Neural crest cell (in vitro differentiated cells): ENCODE measurements at regions not wholly inside any gene's neighbourhood (a gene's known extent, or its start where the extent isn't known, plus 50 kb on each side); places are given as distances from the start of the nearest gene placed in this dataset.

Experiments
- DNase-seq: peaks from one replicate; pipeline ENCODE4 v3.0.0; 2021; ENCODE audit warnings: low read depth, mixed read lengths, low spot score
- H3K27ac Mint-ChIP-seq: one replicate; pipeline ENCODE4 v1.8.0; 2021; ENCODE audit warnings: mild to moderate bottlenecking, mixed read lengths; ENCODE audit not compliant: unreplicated experiment
- H3K27me3 Mint-ChIP-seq: 2 replicates; pipeline ENCODE4 v1.8.0; 2021; ENCODE audit warnings: low read depth, mild to moderate bottlenecking, mixed read lengths
- H3K36me3 Mint-ChIP-seq: 2 replicates; pipeline ENCODE4 v1.8.0; 2021; ENCODE audit warnings: low read depth, mild to moderate bottlenecking, mixed read lengths
- H3K4me1 Mint-ChIP-seq: 2 replicates; pipeline ENCODE4 v1.8.0; 2021; ENCODE audit warnings: mixed read lengths
- H3K4me3 Mint-ChIP-seq: one replicate; pipeline ENCODE4 v1.8.0; 2021; ENCODE audit warnings: mild to moderate bottlenecking, mixed read lengths
- H3K9me3 Mint-ChIP-seq: 2 replicates; pipeline ENCODE4 v1.8.0; 2021; ENCODE audit warnings: mixed read lengths
- CTCF ChIP-seq: fragments of 200-600 bp; sonication (generic); conservative IDR thresholded peaks from 2 replicates; pipeline ENCODE4 v1.5.0; 2021; ENCODE audit warnings: antibody characterized with exemption, mild to moderate bottlenecking

DNA sequence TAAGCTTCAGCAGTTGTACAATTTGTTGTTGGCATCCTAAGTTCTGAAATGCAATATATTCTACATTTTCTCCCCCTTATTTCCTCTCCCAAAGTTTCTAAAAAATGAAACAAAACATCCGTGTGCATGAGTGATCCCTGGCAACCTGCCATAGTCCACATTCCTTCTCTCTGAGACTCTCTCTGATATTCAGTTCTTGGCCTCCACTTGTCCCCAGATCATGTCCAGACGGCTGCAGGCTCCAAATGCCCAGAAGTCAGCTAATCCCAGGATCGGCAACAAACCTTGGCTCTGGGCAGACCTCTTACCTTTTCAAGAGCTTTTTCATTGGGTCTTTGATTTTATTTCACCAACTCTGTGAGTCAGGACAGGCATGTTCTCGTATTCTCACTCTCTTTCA, 187.8 kb downstream of the ETS2 start:
- H3K27ac Mint-ChIP-seq, result no peak overlapping the region
- H3K4me1 Mint-ChIP-seq, result peaks cover 35% of the 10 kb centered on the region
- no peak for DNase-seq
- no peaks in the 10 kb centered on the region for H3K36me3 Mint-ChIP-seq
- no peak overlapping the region for H3K4me3 Mint-ChIP-seq
- peaks cover 4% of the 10 kb centered on the region for H3K27me3 Mint-ChIP-seq
- H3K9me3 Mint-ChIP-seq, result no peaks in the 10 kb centered on the region
- no peak for TF ChIP-seq CTCF

- no peak for TF ChIP-seq CTCF
- Mint-ChIP-seq H3K9me3 (no peaks in the 10 kb centered on the region), H3K36me3 (no peaks in the 10 kb centered on the region), H3K4me3 (no peak overlapping the region), H3K4me1 (peaks cover 44% of the 10 kb centered on the region), H3K27me3 (peaks cover 4% of the 10 kb centered on the region), H3K27ac (no peak overlapping the region)
- DNase-seq, result no peak
Measured at GRCh38 chr21:38992737-38993136, 187.0 kb downstream of the ETS2 start.

- DNase-seq, result no peak
- H3K4me1 Mint-ChIP-seq, result peaks cover 61% of the 10 kb centered on the region
- no peaks in the 10 kb centered on the region for H3K36me3 Mint-ChIP-seq
- peaks cover 4% of the 10 kb centered on the region for H3K27me3 Mint-ChIP-seq
- no peak overlapping the region for H3K27ac Mint-ChIP-seq
- H3K9me3 Mint-ChIP-seq, result no peaks in the 10 kb centered on the region
- TF ChIP-seq CTCF, result no peak
- peak overlapping the region; percentile 39 for H3K4me3 Mint-ChIP-seq
Measured at GRCh38 chr21:38990424-38990794, 184.7 kb downstream of the ETS2 start.

DNA sequence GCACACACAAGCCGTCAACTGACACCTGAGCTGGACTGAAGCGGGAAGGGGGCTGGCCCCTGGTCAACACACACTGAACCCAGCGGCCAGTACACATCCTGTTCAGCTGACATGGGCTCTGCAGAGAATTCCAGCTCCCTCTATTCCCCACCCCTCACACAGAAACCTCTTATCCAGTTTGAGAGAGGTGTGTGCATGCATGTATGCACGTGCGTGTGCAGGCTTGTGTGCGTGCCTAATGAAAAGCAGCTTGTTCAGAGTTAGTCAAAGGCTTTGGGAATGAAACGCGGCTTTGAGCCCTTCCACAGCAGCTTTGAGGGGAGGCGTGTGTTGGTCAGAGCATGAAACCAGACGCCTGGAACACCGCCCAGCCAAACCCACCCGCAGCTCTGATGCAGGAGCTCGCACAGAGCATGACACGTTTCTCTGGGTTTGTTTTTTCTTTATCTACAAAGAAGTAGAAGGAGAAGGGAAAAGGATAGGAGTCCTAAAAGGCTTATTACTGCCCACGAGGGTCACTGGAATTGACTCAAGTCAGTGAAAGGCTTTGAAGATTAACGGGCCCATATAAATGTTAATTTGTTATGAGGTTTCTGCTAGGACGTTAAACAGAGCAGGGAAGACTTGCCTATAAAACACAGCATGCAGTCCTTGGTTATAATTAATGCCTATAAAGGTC, 184.2 kb downstream of the ETS2 start:
- Mint-ChIP-seq H3K4me1 (peaks cover 61% of the 10 kb centered on the region), H3K36me3 (no peaks in the 10 kb centered on the region), H3K9me3 (no peaks in the 10 kb centered on the region), H3K27me3 (peaks cover 4% of the 10 kb centered on the region), H3K27ac (no peak overlapping the region), H3K4me3 (peak overlapping the region; percentile 23)
- DNase-seq, result peak; percentile 19
- TF ChIP-seq CTCF, result no peak

GRCh38 chr21:38989379-38989744, 183.6 kb downstream of the ETS2 start:
- no peaks in the 10 kb centered on the region for H3K9me3 Mint-ChIP-seq
- DNase-seq, result no peak
- H3K36me3 Mint-ChIP-seq, result no peaks in the 10 kb centered on the region
- peaks cover 4% of the 10 kb centered on the region for H3K27me3 Mint-ChIP-seq
- H3K4me1 Mint-ChIP-seq, result peaks cover 61% of the 10 kb centered on the region
- no peak overlapping the region for H3K4me3 Mint-ChIP-seq
- no peak overlapping the region for H3K27ac Mint-ChIP-seq
- TF ChIP-seq CTCF, result no peak
